K562 (cell line): ENCODE measurements at regions not wholly inside any gene's neighbourhood (a gene's known extent, or its start where the extent isn't known, plus 50 kb on each side); places are given as distances from the start of the nearest gene placed in this dataset.

ENCODE experiments used
- ATAC-seq: fragments of 200-7000 bp; cut with Tn5 transposase; 3 replicates; pipeline ENCODE4 v1.9.1; 2020; ENCODE audit warnings: moderate library complexity
- BruUV-seq: library from RNA; stranded (reverse); fragments of 400-500 nt; replicated peaks from 2 replicates; lab custom pipeline; 2021; lab: Mats Ljungman, UMichigan
- CTCF ChIA-PET: fragments of 300-600 bp; formaldehyde crosslinking; extraction: SDS; loops from one replicate; lab custom pipeline; 2021; ENCODE audit warnings: low intra/inter-chr PET ratio; lab: Yijun Ruan, JAX
- POLR2A ChIA-PET: fragments of 300-600, 350-650 bp; sonication (Branson Sonifier 250); formaldehyde crosslinking; extraction: SDS; loops from one replicate; lab custom pipeline; 2021; ENCODE audit warnings: antibody characterized with exemption, inconsistent platforms; lab: Yijun Ruan, JAX
- DNase-seq, 4 experiments: peaks; one replicate each; pipeline versions ENCODE4 v3.0.0 to v3.0.0-alpha.2; 2011 to 2018; ENCODE audit warnings: low spot score in 3 of 4, mixed read lengths in 3 of 4; ENCODE audit errors: extremely low read depth in 1 of 4
- FAIRE-seq: peaks from 2 replicates; lab custom pipeline; 2011; peaks lifted over from hg19 to GRCh38; lab: Jason Lieb, UNC
- H2AFZ ChIP-seq: 2 replicates; pipeline ENCODE4 v1.6.0; 2011; ENCODE audit warnings: low read depth, low read length, control low read depth, inconsistent platforms
- H3K27ac ChIP-seq: fragments of 200-600 bp; 3 replicates; pipeline ENCODE4 v1.8.0; 2011; ENCODE audit warnings: low read depth, mild to moderate bottlenecking, control low read depth, inconsistent platforms, low read length, moderate library complexity, mixed read lengths; ENCODE audit errors: extremely low read depth
- H3K27me3 ChIP-seq, 2 experiments: fragments of 300-600 bp in 1 of 2; 2 replicates in 1 of 2; 3 replicates in 1 of 2; pipeline versions ENCODE4 v1.6.0 to v1.8.0; 2011; ENCODE audit warnings: inconsistent platforms in 2 of 2, low read length in 2 of 2, mild to moderate bottlenecking in 1 of 2, mixed read lengths in 1 of 2, moderate library complexity in 1 of 2; ENCODE audit not compliant: control insufficient read depth in 2 of 2, insufficient read depth in 2 of 2
- H3K36me3 ChIP-seq: fragments of 300-600 bp; 3 replicates; pipeline ENCODE4 v1.8.0; 2011; ENCODE audit warnings: mild to moderate bottlenecking, low read length, inconsistent platforms; ENCODE audit not compliant: control insufficient read depth, insufficient read depth
- H3K4me1 ChIP-seq, 2 experiments: fragments of 200-600 bp in 1 of 2; replicated peaks in 1 of 2; 2 replicates in 1 of 2; 3 replicates in 1 of 2; pipeline versions ENCODE4 v1.5.1 to v1.8.0; 2011; ENCODE audit warnings: inconsistent platforms in 2 of 2, low read length in 2 of 2, mild to moderate bottlenecking in 1 of 2, mixed read lengths in 1 of 2, moderate library complexity in 1 of 2; ENCODE audit not compliant: control insufficient read depth in 2 of 2, insufficient read depth in 2 of 2
- H3K4me2 ChIP-seq: 2 replicates; pipeline ENCODE4 v1.6.1; 2011; ENCODE audit warnings: low read length, control low read depth, inconsistent platforms, mixed read lengths; ENCODE audit not compliant: insufficient read depth
- H3K4me3 ChIP-seq: fragments of 200-600 bp; sonication (generic), shearing (Covaris generic); 2 replicates; pipeline ENCODE4 v1.5.1; 2016; ENCODE audit warnings: control low read depth, inconsistent platforms
- H3K79me2 ChIP-seq: fragments of 200-600 bp; 3 replicates; pipeline ENCODE4 v1.8.0; 2011; ENCODE audit warnings: low read length, inconsistent platforms; ENCODE audit not compliant: control insufficient read depth, insufficient read depth
- H3K9ac ChIP-seq, 2 experiments: 2 replicates each; pipeline versions ENCODE4 v1.6.0 to v1.6.1; 2011; ENCODE audit warnings: low read depth in 2 of 2, low read length in 2 of 2, control low read depth in 1 of 2, inconsistent platforms in 1 of 2, mild to moderate bottlenecking in 1 of 2, mixed read lengths in 1 of 2; ENCODE audit not compliant: insufficient read depth in 1 of 2
- H3K9me1 ChIP-seq: one replicate; pipeline ENCODE4 v1.6.0; 2011; ENCODE audit warnings: inconsistent platforms, mild to moderate bottlenecking, low read length, moderate library complexity; ENCODE audit not compliant: control insufficient read depth, insufficient read depth
- H3K9me3 ChIP-seq: replicated peaks from 2 replicates; pipeline ENCODE4 v1.5.1; 2011; ENCODE audit warnings: low read depth, low read length, inconsistent platforms; ENCODE audit not compliant: control insufficient read depth, insufficient read depth
- H4K20me1 ChIP-seq: replicated peaks from 2 replicates; pipeline ENCODE4 v1.6.1; 2011; ENCODE audit warnings: low read length, inconsistent platforms, mixed read lengths; ENCODE audit not compliant: control insufficient read depth, insufficient read depth
- NCOA1 ChIP-seq: fragments of 450-650 bp; IDR thresholded peaks from 2 replicates; pipeline ENCODE4 v1.6.1; 2016; ENCODE audit warnings: low read depth
- TBP ChIP-seq: optimal IDR thresholded peaks from 2 replicates; pipeline ENCODE3; 2011; ENCODE audit warnings: low read depth, low read length, improper control_type of control experiment
- ZNF12 ChIP-seq: sonication (generic); formaldehyde crosslinking; IDR thresholded peaks from 2 replicates; pipeline ENCODE4 v1.4.0; 2020; ENCODE audit warnings: mild to moderate bottlenecking, missing genetic modification reagents
- ZNF212 ChIP-seq: fragments of 450-650 bp; formaldehyde crosslinking; IDR thresholded peaks from 2 replicates; pipeline ENCODE4 v1.4.0; 2020; ENCODE audit warnings: mild to moderate bottlenecking
- ZNF764 ChIP-seq: fragments of 250-450 bp; sonication (Bioruptor Pico); IDR thresholded peaks from 2 replicates; pipeline ENCODE4 v1.4.0; 2020; ENCODE audit warnings: low read depth, mild to moderate bottlenecking, moderate library complexity
- WGBS: fragments of 100-300 bp; shearing (Covaris generic); methylation state at CpG from one replicate; pipeline ENCODE4 v1.1.6; 2016; ENCODE audit warnings: low coverage, mixed read lengths; ENCODE audit not compliant: insufficient coverage; ENCODE audit errors: missing lambda C conversion rate; 5-methylcytosine and 5-hydroxymethylcytosine counted together
- in situ Hi-C: fragments of 300-500 bp; cut with MboI; formaldehyde crosslinking; loops from 4 replicates; pipeline ENCODE4 v1.15.0; 2018; ENCODE audit warnings: inconsistent platforms, mixed read lengths
- intact Hi-C: fragments of 100-400 bp; cut with micrococcal nuclease; formaldehyde crosslinking; loops from 2 replicates; pipeline ENCODE4 v1.14.2; 2022
- TF ChIP-seq, protein P1 (sequence below): fragments of 250-450 bp; sonication (Bioruptor Pico); IDR thresholded peaks from 2 replicates; pipeline ENCODE4 v1.4.0; 2020

DNA sequence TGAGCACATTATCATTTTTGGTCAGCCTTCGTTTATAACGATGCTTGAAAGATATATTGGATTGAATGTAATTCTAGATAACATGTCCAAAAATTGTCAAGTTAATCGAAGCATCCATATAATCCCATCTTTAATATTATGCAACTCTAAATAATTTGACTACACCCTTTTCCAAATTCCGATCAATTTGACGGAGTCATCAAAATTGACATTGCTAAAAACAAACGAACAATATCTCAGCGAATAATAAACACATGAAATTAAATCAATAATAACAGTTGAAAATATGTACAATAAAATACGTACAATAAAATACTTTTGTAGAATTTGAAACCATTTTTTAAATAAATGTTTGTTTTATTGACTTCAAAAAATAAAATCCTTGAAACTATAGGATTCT is 1516.4 kb downstream of the EFNB2 start (continued):
- TF ChIP-seq, protein P1, sequence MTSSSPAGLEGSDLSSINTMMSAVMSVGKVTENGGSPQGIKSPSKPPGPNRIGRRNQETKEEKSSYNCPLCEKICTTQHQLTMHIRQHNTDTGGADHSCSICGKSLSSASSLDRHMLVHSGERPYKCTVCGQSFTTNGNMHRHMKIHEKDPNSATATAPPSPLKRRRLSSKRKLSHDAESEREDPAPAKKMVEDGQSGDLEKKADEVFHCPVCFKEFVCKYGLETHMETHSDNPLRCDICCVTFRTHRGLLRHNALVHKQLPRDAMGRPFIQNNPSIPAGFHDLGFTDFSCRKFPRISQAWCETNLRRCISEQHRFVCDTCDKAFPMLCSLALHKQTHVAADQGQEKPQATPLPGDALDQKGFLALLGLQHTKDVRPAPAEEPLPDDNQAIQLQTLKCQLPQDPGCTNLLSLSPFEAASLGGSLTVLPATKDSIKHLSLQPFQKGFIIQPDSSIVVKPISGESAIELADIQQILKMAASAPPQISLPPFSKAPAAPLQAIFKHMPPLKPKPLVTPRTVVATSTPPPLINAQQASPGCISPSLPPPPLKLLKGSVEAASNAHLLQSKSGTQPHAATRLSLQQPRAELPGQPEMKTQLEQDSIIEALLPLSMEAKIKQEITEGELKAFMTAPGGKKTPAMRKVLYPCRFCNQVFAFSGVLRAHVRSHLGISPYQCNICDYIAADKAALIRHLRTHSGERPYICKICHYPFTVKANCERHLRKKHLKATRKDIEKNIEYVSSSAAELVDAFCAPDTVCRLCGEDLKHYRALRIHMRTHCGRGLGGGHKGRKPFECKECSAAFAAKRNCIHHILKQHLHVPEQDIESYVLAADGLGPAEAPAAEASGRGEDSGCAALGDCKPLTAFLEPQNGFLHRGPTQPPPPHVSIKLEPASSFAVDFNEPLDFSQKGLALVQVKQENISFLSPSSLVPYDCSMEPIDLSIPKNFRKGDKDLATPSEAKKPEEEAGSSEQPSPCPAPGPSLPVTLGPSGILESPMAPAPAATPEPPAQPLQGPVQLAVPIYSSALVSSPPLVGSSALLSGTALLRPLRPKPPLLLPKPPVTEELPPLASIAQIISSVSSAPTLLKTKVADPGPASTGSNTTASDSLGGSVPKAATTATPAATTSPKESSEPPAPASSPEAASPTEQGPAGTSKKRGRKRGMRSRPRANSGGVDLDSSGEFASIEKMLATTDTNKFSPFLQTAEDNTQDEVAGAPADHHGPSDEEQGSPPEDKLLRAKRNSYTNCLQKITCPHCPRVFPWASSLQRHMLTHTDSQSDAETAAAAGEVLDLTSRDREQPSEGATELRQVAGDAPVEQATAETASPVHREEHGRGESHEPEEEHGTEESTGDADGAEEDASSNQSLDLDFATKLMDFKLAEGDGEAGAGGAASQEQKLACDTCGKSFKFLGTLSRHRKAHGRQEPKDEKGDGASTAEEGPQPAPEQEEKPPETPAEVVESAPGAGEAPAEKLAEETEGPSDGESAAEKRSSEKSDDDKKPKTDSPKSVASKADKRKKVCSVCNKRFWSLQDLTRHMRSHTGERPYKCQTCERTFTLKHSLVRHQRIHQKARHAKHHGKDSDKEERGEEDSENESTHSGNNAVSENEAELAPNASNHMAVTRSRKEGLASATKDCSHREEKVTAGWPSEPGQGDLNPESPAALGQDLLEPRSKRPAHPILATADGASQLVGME (CRISPR knock-in tag): no peak
- TF ChIP-seq ZNF12 (CRISPR knock-in tag) (no peak), TBP (no peak), NCOA1 (no peak), ZNF212 (CRISPR knock-in tag) (no peak)

- no peaks in the 10 kb centered on the region for H4K20me1 ChIP-seq
- 0% methylated on average over 4 of the region's 4 CpGs for WGBS
- intact Hi-C loops (no loop called here), in situ Hi-C loops (no loop called here)
- CTCF ChIA-PET: no interaction called here
- no peak overlapping the region for H3K4me3 ChIP-seq
- FAIRE-seq (no peak), ATAC-seq (no peak), DNase-seq (no peak)
- H3K27me3 ChIP-seq: no peaks in the 10 kb centered on the region
- no peak for TF ChIP-seq ZNF764
- H3K4me1 ChIP-seq: no peaks in the 10 kb centered on the region
- H3K9me1 ChIP-seq: no peaks in the 10 kb centered on the region
- no peaks in the 10 kb centered on the region for H3K79me2 ChIP-seq
- no peak overlapping the region for H3K27ac ChIP-seq
- H3K9me3 ChIP-seq: no peaks in the 10 kb centered on the region
- no peak overlapping the region for H3K9ac ChIP-seq
- H2AFZ ChIP-seq: no peak overlapping the region
- POLR2A ChIA-PET: no interaction called here
- H3K36me3 ChIP-seq: no peaks in the 10 kb centered on the region
- no peak overlapping the region for H3K4me2 ChIP-seq
- BruUV-seq: no TSS peak
Measured at GRCh38 chr13:105016266-105016665, 1519.2 kb downstream of the EFNB2 start.
